Endothelial cell (in vitro differentiated cells): ENCODE measurements at regions not wholly inside any gene's neighbourhood (a gene's known extent, or its start where the extent isn't known, plus 50 kb on each side); places are given as distances from the start of the nearest gene placed in this dataset.

Experiments
- DNase-seq: peaks from one replicate; pipeline ENCODE4 v3.0.0; 2021; ENCODE audit warnings: low spot score
- H3K27ac Mint-ChIP-seq: one replicate; pipeline ENCODE4 v1.8.0; 2021; ENCODE audit warnings: mixed read lengths, inconsistent platforms; ENCODE audit not compliant: unreplicated experiment
- H3K27me3 Mint-ChIP-seq: one replicate; pipeline ENCODE4 v1.8.0; 2021; ENCODE audit warnings: mild to moderate bottlenecking, moderate library complexity, mixed read lengths, inconsistent platforms; ENCODE audit not compliant: unreplicated experiment
- H3K36me3 Mint-ChIP-seq: one replicate; pipeline ENCODE4 v1.8.0; 2021; ENCODE audit warnings: mild to moderate bottlenecking, low read depth, mixed read lengths, inconsistent platforms; ENCODE audit not compliant: unreplicated experiment
- H3K4me1 Mint-ChIP-seq: one replicate; pipeline ENCODE4 v1.8.0; 2021; ENCODE audit warnings: mild to moderate bottlenecking, mixed read lengths, inconsistent platforms; ENCODE audit not compliant: unreplicated experiment
- H3K4me3 Mint-ChIP-seq: one replicate; pipeline ENCODE4 v1.8.0; 2021; ENCODE audit warnings: mild to moderate bottlenecking, mixed read lengths, inconsistent platforms; ENCODE audit not compliant: unreplicated experiment
- H3K9me3 Mint-ChIP-seq: one replicate; pipeline ENCODE4 v1.8.0; 2021; ENCODE audit warnings: mixed read lengths, inconsistent platforms; ENCODE audit not compliant: unreplicated experiment
- TF ChIP-seq, protein P1 (sequence below): fragments of 200-600 bp; sonication (generic); IDR thresholded peaks from one replicate; pipeline ENCODE4 v1.5.0; 2021; ENCODE audit warnings: antibody characterized with exemption; ENCODE audit not compliant: unreplicated experiment

DNA sequence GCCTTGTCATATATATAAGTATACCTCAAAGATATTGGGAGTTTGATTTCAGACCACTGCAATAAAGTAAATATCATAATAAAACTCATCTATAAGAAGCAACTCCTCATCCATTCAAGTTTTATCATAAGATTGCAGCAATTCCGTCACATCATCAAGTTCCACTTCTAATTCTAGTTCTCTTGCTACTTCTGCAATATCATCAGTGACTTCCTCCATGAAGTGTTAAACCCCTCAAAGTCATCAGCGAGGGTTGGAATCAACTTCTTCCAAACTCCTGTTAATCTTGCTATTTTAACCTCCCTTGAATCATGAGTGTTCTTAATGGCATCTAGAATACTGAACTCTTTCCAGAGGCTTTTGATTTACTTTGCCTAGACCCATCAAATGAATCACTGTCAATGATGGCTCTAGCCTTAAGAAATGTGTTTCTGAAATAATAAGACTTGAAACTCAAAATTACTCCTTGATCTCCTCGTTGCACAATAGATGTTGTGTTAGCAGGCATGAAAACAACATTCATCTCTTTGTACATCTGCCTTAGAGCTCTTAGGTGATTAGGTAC, 88.3 kb downstream of the RPE65 start:
- H3K4me3 Mint-ChIP-seq: no peak overlapping the region
- TF ChIP-seq, protein P1, sequence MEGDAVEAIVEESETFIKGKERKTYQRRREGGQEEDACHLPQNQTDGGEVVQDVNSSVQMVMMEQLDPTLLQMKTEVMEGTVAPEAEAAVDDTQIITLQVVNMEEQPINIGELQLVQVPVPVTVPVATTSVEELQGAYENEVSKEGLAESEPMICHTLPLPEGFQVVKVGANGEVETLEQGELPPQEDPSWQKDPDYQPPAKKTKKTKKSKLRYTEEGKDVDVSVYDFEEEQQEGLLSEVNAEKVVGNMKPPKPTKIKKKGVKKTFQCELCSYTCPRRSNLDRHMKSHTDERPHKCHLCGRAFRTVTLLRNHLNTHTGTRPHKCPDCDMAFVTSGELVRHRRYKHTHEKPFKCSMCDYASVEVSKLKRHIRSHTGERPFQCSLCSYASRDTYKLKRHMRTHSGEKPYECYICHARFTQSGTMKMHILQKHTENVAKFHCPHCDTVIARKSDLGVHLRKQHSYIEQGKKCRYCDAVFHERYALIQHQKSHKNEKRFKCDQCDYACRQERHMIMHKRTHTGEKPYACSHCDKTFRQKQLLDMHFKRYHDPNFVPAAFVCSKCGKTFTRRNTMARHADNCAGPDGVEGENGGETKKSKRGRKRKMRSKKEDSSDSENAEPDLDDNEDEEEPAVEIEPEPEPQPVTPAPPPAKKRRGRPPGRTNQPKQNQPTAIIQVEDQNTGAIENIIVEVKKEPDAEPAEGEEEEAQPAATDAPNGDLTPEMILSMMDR: no peak
- H3K36me3 Mint-ChIP-seq: no peaks in the 10 kb centered on the region
- DNase-seq: no peak
- no peaks in the 10 kb centered on the region for H3K27me3 Mint-ChIP-seq
- H3K27ac Mint-ChIP-seq: no peak overlapping the region
- H3K4me1 Mint-ChIP-seq: no peaks in the 10 kb centered on the region
- no peaks in the 10 kb centered on the region for H3K9me3 Mint-ChIP-seq

DNA sequence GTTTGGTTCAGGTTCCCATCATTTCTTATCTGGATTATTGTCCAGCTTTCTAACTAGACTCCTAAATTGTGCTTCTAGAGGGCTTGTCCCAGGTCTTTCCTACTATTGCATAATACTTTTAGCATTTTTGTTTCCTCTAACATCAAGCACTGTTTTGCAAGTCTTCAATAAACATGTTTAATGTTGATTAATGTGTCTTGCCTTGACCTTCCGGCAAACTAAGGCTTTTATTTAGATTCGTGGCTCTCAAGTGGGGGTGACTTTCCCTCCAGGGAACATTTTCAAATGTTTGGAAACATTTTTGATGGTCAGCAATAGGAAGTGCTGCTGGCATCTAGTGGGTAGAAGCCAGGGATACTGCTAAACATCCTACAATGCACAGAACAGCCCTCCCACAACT, 90.7 kb downstream of the RPE65 start:
- TF ChIP-seq, protein P1: no peak
- Mint-ChIP-seq H3K27me3 (no peaks in the 10 kb centered on the region), H3K36me3 (no peaks in the 10 kb centered on the region), H3K27ac (no peak overlapping the region), H3K4me1 (no peaks in the 10 kb centered on the region), H3K4me3 (no peak overlapping the region), H3K9me3 (no peaks in the 10 kb centered on the region)
- DNase-seq: no peak

DNA sequence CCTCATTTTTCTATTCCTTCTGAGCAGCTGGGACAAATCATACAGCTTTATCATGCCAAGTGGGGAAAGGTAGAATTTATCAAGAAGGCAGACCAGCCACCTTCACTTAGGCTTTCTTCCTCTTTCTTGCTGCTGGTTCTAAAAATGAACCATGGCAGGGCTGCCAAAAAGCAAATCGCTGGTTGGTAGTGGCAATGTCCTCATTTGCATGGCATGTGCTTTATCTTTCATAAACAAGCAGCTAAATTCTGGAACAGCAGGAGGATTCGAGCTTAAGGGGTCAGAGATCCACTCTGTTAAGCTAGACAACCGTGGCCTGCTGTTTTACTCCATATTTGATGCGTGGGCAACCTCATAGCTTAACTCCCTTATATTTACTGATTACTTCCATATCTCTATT, 91.3 kb downstream of the RPE65 start:
- Mint-ChIP-seq H3K4me1 (no peaks in the 10 kb centered on the region), H3K27me3 (no peaks in the 10 kb centered on the region), H3K27ac (no peak overlapping the region), H3K36me3 (no peaks in the 10 kb centered on the region), H3K9me3 (no peaks in the 10 kb centered on the region), H3K4me3 (no peak overlapping the region)
- TF ChIP-seq, protein P1: no peak
- no peak for DNase-seq

DNA sequence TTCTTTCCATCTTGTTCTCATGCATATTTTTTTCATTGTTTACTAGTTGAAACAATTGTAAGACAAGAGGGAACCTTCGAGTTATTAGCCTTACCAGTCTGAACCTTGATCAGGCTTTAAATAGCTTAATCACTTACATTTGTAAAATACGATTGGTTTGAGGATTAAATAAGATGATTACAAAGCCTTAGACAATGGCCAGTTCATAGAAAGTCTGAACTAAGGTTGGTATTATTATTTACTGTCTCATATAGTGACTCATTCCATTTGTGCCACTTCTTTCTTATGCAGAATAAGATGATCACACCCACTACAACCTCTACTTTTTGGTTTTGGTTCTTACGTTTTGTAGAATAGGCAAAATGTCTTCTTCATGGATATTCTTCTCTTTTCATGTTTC, 94.1 kb downstream of the RPE65 start:
- Mint-ChIP-seq H3K27ac (no peak overlapping the region), H3K4me3 (no peak overlapping the region), H3K36me3 (no peaks in the 10 kb centered on the region), H3K9me3 (no peaks in the 10 kb centered on the region), H3K4me1 (no peaks in the 10 kb centered on the region), H3K27me3 (no peaks in the 10 kb centered on the region)
- DNase-seq: no peak
- TF ChIP-seq, protein P1: no peak

DNA sequence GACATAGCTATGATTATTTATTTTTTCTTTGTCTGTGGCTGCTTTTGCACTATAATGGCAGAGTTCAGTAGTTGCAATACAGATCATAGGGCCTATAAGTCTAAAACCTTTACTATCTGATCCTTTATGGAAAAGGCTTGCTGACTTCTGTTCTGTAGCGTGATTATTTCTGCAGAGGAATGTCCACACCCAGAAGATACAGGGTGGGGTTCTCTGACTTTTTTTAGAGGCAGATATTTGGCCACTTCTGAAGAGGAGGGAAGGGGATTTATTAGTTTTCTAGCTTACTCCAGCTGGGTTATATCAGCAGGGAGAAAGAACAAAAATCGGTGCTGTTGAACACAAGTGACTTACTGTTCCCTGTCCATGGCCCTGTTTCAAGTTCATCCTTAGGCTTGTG, 97.6 kb downstream of the RPE65 start:
- TF ChIP-seq, protein P1: no peak
- Mint-ChIP-seq H3K27ac (no peak overlapping the region), H3K9me3 (no peaks in the 10 kb centered on the region), H3K4me3 (no peak overlapping the region), H3K4me1 (no peaks in the 10 kb centered on the region), H3K36me3 (no peaks in the 10 kb centered on the region), H3K27me3 (peaks cover 3% of the 10 kb centered on the region)
- DNase-seq: no peak
